Heart left ventricle (tissue), 13 donors: ENCODE measurements at regions not wholly inside any gene's neighbourhood (a gene's known extent, or its start where the extent isn't known, plus 50 kb on each side); places are given as distances from the start of the nearest gene placed in this dataset.

Experiments
- POLR2A ChIP-seq, 2 donors: fragments of 450-650 bp; IDR thresholded peaks; one replicate each; pipeline ENCODE4 v1.6.1; 2017; ENCODE audit warnings: antibody characterized with exemption in 2 of 2, mild to moderate bottlenecking in 2 of 2, moderate library complexity in 2 of 2
- TF ChIP-seq, protein P1 (sequence below), 12 donors: fragments of 200-600 bp; sonication (generic) in 4 of 12; IDR thresholded peaks; one replicate each; pipeline versions ENCODE4 v1.5.0 to v1.8.0; 2018 to 2022; ENCODE audit warnings: antibody characterized with exemption in 12 of 12, mild to moderate bottlenecking in 5 of 12
- donor health status: ischemic (EF 13 %, LVEDD 7.1; RV severe dilation, severe dysfunction).
- donor health status: DM: no; HTN: yes; CAD: no.
- donor health status: DM: no; HTN: no; CAD: no.
- donor health status: ischemic (EF 25% LVEDD 6.9; RV normal size, moderate dysfunction).
- donor health status: ischemic (EF 25% LVEDD 5.7; RV mildly dilated, moderate dysfunction).
- donor health status: ischemic (EF 35%, LVEDD 5.7; RV mildly dilated, moderate dysfunction).
- donor health status: nonischemic (EF 11% LVEDD 7.7; RV severe dilation, severe dysfunction).
- donor health status: DM: yes; HTN: yes; CAD: no.
- donor health status: PGD.
- donor health status: ischemic (EF 29% LVEDD 5.4; RV normal size, mild dysfunction).
- donor health status: nonischemic (EF 23%, LVEDD 6.1; RV moderate dilation, normal function).

DNA sequence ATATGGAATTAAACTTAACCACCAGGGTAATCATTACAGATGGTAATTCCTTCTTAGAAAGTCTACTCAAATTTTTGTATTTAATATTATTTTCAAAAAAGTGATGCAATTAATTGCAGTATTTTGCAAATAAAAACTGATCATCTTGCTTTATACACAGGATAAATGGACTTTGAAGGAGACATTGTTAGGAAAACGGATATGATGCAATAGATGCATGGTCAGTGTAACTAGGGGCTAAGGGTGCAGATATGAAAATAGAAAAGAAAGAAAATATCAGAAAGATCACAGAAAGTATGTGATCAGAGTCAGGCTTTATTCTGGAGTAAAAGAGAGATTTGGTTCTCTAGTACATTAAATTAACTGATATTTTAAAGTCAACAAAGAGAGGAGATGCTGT, 401.7 kb downstream of the TLL1 start:
- TF ChIP-seq, protein P1, sequence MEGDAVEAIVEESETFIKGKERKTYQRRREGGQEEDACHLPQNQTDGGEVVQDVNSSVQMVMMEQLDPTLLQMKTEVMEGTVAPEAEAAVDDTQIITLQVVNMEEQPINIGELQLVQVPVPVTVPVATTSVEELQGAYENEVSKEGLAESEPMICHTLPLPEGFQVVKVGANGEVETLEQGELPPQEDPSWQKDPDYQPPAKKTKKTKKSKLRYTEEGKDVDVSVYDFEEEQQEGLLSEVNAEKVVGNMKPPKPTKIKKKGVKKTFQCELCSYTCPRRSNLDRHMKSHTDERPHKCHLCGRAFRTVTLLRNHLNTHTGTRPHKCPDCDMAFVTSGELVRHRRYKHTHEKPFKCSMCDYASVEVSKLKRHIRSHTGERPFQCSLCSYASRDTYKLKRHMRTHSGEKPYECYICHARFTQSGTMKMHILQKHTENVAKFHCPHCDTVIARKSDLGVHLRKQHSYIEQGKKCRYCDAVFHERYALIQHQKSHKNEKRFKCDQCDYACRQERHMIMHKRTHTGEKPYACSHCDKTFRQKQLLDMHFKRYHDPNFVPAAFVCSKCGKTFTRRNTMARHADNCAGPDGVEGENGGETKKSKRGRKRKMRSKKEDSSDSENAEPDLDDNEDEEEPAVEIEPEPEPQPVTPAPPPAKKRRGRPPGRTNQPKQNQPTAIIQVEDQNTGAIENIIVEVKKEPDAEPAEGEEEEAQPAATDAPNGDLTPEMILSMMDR (IDR thresholded peaks at IDR 0.05): no peak
- TF ChIP-seq POLR2A (IDR thresholded peaks at IDR 0.05): no peak
